NCI-H1436 (cell line): ENCODE measurements at regions not wholly inside any gene's neighbourhood (a gene's known extent, or its start where the extent isn't known, plus 50 kb on each side); places are given as distances from the start of the nearest gene placed in this dataset.
"Not testable (repeated sequence)": the region's sequence is repeated elsewhere in the genome, so short reads cannot be mapped to it uniquely, and the experiment has no call there.

ENCODE experiments used
- DNase-seq: peaks from one replicate; lab custom pipeline; 2025; lab: John Stamatoyannopoulos, UW

DNA sequence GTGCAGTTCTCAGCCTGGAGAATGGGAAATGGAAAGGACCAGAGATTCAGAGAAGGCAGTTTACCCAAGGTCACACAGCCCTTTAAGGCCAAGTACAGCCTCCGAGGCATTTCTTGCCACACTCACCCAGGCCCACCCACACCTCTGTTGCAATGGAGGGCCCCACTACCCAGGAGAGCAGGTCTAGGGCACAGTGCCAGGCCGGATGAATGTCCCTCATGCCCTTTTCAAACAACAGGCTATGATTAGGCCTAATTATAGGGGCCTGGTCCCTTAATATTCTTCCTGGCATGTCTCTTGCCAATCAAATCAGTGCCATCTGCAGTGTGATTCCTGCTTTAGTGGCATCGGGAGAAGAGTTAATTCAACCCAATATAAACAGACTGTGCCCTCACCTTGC is 195.3 kb downstream of the KLRB1 start:
- DNase-seq = not testable (repeated sequence)

DNA sequence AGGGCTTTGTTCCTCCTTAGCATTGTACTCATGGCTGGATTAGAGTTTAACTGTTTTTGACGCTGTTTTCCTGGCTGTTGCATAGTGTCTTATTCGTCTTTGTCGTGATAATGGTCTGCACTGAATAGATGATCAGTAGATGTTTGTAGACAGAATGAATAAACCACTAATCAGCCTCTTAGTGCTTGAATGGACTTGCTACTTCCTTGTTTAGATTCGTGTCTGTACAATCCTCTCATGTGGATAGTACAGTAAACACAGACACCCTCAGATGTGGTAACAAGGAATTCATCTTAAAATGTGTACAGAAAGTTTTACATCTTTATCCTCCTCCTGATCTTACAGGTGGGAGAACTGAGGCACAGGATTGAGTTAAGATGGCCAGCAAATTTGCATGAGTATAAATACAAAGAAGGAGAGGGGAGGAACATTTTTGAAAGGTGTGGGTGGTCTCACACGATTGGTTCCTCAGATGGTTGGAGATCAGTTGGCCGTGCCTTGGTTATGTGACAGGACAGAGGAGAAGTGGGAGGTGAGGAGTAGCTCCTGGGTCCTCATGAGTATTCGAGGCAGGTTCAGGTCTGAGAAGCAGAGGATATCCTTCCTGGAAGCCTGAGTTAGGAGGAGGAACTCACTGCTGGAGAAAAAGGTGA is 196.0 kb downstream of the KLRB1 start:
- DNase-seq = not testable (repeated sequence)

DNA sequence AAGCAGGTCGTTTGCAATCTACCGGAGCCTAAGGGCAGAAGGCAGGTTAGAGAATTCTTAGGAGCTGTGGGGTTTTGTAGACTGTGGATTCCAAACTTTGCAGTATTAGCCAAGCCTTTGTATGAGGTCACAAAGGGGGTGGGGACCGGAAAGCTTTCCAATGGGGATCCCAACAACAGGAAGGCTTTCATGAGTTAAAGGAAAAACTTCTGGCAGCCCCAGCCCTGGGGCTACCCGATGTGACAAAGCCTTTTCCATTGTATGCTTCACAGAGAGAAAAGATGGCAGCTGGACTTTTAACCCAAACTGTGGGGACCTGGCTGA is 199.2 kb upstream of the PZP start:
- DNase-seq = not testable (repeated sequence)

DNA sequence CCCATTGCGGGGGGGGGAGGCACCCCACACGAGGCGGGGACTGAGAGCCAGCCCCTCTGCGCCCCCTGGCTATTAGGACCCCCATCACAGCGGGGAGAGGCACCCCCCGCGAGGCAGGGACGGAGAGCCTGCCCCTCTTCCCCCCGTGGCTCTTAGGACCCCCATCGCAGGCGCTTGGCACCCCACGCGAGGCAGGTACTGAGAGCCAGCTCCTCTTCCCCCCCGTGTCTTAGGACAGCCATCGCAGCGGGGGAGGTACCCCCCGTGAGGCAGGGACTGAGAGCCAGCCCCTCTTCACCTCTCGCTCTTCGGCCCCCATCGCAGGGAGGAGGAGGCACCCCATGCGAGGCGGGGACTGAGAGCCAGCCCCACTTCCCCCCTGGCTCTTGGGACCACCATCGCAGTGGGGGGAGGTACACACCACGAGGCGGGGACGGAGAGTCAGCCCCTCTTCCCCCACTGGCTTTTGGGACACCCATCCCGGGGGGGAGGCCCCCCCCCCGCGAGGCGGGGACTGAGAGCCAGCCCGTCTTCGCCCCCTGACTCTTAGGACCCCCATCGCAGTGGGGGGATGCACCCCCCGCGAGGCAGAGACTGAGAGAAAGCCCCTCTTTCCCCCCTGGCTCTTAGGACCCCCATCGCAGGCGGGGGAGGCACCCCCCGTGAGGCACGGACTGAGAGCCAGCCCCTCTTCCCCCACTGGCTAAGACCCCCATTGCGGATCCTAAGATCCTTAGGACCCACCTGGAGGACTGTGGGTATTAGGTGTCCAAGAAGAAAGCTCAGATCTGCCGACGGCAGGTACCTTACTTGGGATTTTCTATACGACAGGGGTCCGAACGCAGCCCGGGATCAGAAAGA is 198.6 kb upstream of the PZP start:
- no peak for DNase-seq

DNA sequence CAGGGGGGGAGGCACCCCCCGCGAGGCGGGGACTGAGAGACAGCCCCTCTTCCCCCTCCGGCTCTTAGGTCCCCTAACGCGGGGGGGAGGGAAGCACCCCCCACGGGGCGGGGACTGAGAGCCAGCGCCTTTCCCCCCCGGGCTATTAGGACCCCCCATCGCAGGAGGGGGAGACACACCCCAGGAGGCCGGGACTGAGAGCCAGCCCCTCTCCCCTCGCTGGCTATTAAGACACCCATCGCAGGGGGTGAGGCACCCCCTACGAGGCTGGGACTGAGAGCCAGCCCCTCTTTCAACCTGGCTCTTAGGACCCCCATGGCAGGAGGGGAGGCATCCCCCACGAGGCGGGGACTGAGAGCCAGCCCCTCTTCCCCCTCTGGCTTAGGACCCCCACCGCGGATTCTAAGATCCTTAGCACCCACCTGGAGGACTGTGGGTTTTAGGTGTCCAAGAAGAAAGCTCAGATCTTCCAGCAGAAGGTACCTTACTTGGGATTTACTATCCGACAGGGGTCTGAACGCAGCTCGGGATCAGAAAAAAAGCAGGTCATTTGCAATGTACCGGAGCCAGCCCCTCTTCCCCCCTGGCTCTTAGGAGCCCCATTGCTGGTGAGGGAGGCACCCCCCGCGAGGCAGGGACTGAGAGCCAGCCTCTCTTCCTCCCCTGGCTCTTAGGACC is 197.8 kb upstream of the PZP start:
- DNase-seq = no peak

DNA sequence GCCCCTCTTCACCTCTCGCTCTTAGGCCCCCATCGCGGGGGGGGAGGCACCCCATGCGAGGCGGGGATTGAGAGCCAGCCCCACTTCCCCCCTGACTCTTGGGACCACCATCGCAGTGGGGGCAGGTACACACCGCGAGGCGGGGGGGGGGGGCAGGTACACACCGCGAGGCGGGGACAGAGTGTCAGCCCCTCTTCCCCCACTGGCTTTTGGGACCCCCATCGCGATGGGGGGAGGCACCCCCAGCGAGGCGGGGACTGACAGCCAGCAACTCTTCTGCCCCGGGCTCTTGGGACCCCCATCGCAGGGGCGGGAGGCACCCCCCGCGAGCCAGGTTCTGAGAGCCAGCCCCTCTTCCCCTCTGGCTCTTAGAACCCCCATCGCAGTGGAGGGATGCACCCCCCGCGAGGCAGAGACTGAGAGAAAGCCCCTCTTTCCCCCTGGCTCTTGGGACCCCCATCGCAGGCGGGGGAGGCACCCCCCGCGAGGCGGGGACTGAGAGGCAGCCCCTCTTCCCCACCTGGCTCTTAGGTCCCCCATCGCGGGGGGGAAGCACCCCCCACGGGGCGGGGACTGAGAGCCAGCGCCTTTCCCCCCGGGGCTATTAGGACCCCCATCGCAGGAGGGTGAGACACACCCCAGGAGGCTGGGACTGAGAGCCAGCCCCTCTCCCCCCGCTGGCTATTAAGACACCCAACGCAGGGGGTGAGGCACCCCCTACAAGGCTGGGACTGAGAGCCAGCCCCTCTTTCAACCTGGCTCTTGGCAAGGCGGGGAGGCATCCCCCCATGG is 196.5 kb upstream of the PZP start:
- no peak for DNase-seq

DNA sequence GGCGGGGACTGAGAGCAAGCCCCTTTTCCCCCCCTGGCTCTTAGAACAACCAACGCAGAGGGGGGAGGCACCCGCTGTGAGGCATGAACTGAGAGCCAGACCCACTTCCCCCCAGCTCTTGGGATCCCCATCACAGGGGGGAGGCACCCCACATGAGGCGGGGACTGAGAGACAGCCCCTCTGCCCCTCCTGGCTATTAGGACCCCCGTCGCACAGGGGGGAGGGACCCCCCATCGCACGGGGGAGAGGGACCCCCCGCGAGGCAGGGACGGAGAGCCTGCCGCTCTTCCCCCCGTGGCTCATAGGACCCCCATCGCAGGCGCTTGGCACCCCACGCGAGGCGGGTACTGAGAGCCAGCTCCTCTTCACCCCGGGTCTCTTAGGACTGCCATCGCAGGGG is 195.8 kb upstream of the PZP start:
- no peak for DNase-seq

DNA sequence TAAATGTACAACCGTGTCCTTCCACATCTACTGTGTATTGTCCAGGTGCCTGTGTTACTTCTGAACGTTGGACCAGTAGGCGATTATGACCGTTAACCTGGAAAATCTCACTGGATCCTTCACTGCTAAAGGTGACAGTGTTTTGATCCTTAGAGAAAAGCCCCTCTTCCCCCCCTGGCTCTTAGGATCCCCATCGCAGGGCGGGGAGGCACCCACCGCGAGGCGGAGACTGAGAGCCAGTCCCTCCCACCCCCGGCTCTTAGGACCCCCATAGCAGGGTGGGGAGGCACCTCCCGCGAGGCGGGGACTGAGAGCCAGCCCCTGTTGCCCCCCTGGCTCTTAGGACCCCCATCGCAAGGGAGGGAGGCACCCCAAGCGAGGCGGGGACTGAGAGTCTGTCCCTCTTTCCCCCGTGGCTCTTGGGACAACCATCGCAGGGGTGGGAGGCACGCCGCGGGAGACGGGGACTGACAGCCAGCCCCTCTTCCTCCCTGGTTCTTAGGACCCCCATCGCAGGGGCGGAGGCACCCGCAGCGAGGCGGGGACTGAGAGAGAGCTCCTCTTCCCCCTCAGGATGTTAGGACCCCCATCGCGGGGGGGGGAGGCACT is 194.3 kb upstream of the PZP start:
- not testable (repeated sequence) for DNase-seq

DNA sequence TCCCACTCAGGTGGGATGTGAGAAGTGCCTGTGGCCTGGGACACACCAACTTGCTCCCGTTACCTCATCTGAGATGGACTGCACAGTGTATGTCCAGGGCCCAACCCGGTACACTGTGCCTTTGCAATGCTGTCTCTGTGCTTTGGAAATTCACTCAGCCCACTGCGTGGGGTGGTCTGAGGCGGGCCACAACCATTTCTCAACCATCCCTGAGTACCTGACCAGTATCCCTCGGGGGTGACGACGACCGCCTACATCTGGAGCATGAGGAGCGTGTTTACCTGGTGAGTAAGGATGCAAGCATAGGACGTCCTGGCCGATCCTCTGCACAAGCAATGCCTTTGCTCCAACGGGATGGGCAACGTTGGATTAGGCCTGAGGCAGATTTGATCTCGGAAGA is 188.2 kb upstream of the PZP start:
- DNase-seq = not testable (repeated sequence)

DNA sequence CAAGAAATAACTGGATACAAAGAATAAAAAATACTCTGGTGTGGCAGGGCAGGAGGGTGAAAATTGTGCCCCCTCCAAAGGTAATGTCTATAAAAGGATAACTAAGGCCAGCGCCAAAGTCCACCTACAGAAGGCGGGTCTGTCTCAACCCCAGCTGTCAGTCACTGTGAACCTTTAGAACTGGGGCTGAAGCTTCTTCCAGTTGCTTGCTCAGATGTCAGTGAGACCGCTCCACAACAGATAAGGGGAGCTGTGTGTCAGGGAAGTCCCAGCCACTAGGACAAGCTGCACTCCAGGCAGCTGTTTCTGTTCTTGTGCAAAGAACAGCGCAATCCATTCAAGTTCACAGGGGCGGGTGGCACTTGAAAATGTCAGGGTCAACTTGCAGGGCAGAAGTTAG is 187.0 kb upstream of the PZP start:
- DNase-seq = not testable (repeated sequence)

DNA sequence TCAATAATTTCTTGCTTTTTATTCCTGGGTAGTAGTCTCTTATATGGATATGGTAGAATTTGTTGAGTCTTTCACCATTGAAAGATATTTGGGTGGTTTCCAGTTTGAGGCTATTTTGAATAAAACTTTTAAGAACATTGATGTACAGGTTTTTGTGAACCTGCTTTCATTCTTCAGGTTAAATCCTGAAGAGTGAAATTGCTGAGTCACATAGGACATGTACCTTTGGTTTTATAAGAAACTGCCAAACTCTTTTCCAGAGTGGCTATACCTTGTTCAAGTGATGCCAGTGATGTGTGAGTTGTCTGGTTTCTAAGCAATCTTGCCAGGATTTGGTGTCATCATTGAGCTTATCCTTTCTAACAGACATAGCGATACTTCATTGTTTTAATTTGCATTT is 184.6 kb upstream of the PZP start:
- no peak for DNase-seq

DNA sequence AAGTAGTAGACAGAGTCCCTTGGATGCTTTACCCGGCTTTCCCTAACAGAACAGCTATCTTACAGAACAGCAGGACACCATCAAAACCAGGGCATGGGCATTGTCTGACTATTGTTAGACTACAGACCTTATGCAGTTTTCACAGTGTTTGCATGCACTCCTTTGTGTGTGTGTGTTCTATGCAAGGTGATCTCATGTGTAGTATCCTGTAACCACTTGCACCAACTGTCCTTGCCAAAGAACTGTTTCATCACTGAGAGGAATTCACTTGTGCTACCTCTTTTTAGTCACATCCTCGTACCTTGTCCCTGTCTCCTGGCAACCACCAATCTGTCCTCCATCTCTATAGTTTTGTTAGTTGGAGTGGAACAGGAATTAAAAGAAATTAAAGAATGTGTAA is 183.6 kb upstream of the PZP start:
- no peak for DNase-seq

DNA sequence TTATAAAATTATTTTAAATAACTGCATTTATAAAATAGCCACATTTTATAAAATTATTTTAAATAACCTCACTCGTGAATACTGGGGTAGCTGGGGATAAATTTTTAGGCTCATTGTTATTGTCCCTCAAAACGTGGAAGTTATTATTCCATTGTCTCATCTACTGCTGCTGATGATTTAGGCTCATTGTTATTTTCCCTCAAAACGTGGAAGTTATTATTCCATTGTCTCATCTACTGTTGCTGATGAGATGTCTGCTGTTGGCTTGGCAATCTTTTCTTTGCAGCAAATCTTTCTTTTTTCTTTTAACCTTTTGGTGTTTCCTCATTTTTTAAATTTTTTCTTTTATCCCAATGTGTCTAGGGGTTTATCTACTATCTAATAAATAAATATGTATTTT is 182.6 kb upstream of the PZP start:
- no peak for DNase-seq

DNA sequence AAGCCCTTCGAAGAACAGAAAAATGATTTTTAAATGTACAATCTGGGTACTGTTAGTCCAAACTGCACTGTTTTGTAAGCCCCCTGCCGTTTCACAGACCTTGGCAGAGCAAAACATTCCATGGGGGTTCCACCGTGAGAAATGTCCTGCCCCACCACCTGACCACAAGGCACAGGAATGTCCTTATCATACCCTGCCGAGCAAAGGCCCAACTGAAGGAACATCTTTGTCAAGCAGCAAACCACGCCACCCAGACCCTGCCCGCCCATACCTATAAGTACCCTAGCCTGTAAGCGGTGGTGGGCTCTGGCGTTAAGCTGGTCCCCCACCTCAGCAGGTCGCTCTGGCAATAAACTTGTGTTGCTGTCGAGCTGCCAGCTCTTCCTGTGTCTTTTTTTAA is 181.6 kb upstream of the PZP start:
- no peak for DNase-seq

DNA sequence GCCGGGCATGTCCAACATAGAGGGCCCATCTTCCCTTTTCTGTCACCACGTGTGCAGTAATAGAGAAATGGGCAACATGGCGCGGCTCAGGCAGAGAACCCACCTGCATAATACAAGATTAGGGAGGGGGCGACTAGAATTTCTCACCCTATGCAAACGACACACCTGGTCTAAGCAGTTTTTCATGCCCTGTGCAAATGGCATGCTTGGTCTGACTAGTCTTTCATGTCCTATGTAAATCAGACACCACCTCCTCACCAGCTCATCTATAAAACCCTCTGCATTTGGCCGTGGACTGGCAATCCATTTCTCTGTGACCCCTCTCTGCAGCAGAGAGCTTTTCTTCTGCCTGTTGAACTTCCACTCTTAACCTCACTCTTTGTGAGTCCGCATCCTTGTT is 180.2 kb upstream of the PZP start:
- DNase-seq = no peak

DNA sequence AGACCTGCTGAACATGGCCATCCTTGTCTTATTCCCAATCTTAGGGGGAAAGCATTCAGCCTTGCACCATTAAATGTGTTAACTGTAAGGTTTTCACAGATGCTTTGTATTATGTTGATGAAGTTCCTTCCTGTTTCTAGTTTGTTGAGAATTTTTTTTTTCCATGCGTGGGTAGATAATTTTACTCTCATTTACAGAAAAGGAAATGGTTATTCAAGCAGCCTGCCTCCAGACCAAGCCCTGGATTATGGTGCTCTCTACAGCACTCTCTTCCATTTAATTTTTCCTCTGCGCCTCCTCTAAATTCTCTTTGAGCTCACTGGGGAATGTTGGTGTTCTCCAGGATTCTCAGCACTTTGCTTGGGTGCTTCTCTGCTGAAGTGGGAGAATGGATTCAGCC is 179.3 kb upstream of the PZP start:
- DNase-seq = no peak

DNA sequence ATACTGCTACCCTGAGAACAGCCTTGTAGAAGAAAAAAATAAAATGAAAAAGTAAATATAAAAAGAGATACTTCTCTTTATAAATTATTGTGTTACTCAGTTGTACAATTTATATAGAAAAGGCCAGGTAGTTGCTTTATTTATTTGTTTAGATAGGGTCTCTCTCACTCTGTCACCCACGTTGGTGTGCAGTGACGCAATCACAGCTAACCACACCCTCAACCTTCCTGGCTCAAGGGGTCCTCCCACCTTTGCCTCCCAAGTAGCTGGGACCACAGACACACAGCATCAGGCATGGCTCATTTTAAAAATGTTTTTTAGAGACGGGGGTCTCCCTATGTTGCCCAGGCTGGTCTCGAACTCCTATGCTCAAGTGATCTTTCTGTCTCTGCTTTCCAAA is 175.4 kb upstream of the PZP start:
- no peak for DNase-seq

DNA sequence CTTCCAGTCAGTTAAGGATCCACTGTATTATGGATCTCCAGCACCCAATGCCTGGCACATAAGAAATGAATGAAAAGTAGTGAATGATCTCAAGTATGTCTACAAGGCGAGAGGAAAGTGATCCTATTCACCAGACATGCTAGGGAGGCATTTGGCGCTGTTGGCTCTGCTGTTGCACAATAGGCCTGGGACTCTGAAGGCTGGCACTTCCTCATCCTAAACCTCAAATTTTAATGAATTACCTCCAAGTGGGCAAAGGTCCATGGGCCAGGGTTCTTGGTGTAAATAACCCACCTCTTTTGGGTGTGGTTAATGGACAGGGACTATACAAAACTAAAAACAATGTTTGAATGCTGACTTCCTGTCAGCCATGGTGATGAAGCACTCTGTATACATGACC is 173.4 kb upstream of the PZP start:
- DNase-seq = no peak

DNA sequence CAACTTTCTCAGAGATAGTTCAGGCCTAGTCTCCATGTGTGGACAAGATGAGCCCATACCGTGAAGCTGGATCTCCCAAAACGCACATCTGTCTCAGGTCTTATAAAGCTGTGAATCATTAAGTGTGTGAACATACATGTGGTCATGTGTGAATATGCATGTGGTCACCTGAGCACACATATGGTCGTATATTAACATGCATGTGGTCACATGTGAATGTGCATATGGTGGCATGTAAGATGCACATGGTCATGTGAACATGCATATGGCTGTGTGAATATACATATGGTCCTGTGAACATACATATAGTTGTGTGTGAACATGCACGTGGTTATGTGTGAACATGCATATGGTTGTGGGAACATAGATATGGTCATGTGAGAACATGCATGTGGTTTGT is 172.5 kb upstream of the PZP start:
- no peak for DNase-seq

DNA sequence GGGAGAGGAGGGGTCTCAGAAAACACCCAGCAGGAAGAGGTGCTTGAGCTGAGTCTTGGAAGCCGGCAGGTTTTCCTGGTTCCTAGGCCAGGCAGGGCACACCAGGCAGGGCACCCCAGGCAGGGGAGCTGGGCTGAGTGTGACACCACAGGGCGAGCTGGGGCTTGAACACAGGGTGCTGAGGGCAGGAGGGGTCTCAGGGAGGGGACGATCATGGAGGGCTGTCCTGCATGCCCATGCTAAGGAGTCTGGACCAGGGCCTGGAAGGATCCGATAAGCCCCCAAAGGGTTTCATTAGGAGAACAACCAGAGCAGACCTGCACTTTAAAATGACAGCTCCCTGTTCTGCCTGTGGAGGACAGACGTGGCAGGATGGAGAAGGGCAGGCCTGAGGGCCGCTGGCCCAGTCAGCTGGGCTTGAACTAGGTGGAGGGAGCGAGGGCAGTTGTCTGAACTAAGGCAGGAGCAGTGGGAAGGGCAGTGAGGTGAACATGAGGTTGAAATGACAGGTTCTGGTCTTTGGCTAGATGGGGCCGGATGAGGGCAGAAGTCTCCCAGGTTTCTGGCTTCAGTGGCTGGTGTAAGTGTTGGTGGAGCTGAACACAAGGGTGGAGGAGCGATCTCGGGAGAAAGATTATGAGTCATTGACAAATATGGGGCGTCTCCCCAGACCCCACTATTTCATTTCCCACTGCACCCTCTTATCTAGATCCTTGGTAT is 171.0 kb upstream of the PZP start:
- no peak for DNase-seq

DNA sequence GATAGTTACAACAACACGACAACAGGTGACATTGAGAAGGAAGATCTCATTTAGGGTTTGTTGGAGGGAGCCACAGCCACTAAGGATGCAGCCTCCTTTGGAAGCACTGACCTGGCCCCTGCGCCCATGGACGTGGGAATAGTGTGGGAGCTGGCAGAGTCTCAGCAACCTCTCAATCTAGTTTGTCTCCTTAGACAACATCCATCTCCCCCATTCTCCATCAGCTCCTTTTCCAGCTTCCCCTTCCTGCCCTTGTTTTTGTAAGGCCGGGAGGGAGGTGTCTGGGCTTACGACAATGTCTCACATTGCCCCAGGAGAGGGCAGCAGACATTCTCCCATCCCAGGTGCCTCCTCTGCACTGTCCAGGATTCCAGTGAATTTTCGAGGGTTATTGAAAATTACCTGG is 170.2 kb upstream of the PZP start:
- no peak for DNase-seq
